Astrocyte (in vitro differentiated cells and primary cell): ENCODE measurements at regions not wholly inside any gene's neighbourhood (a gene's known extent, or its start where the extent isn't known, plus 50 kb on each side); places are given as distances from the start of the nearest gene placed in this dataset.
"Not testable (repeated sequence)": the region's sequence is repeated elsewhere in the genome, so short reads cannot be mapped to it uniquely, and the experiment has no call there.

ENCODE experiments used
- EZH2 ChIP-seq: IDR thresholded peaks from 2 replicates; pipeline ENCODE4 v1.6.1; 2012; ENCODE audit warnings: mild to moderate bottlenecking, low read length, inconsistent platforms; ENCODE audit not compliant: insufficient read depth
- TF ChIP-seq, protein P1 (sequence below): IDR thresholded peaks from 2 replicates; pipeline ENCODE4 v1.5.1; 2011; ENCODE audit warnings: low read depth, mild to moderate bottlenecking, inconsistent platforms, low read length, moderate library complexity; ENCODE audit not compliant: insufficient read depth

DNA sequence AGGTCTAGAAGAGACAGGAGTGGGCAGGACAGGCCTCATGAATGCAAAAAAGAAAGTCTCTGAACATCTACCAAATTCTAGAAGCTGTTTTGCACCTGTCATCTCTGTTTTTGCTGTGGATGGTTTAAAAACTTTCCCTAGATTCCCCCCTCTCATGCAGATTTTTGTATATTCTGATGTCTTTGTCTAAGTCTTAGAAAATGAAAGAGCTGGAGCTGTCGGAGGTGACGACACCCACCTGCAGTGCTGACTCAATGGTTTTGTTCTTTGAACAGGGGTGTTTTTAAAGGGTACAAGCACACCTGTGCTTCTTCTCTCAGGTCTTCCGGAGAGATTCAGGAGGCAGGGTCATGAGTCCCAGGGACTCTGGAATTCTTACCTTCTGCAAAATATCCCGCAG, 128.2 kb upstream of the ALDH3B2 start:
- TF ChIP-seq, protein P1, sequence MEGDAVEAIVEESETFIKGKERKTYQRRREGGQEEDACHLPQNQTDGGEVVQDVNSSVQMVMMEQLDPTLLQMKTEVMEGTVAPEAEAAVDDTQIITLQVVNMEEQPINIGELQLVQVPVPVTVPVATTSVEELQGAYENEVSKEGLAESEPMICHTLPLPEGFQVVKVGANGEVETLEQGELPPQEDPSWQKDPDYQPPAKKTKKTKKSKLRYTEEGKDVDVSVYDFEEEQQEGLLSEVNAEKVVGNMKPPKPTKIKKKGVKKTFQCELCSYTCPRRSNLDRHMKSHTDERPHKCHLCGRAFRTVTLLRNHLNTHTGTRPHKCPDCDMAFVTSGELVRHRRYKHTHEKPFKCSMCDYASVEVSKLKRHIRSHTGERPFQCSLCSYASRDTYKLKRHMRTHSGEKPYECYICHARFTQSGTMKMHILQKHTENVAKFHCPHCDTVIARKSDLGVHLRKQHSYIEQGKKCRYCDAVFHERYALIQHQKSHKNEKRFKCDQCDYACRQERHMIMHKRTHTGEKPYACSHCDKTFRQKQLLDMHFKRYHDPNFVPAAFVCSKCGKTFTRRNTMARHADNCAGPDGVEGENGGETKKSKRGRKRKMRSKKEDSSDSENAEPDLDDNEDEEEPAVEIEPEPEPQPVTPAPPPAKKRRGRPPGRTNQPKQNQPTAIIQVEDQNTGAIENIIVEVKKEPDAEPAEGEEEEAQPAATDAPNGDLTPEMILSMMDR: not testable (repeated sequence)
- TF ChIP-seq EZH2: not testable (repeated sequence)
